ENCODE measurements at regions not wholly inside any gene's neighbourhood (a gene's known extent, or its start where the extent isn't known, plus 50 kb on each side); places are given as distances from the start of the nearest gene placed in this dataset.

DNA sequence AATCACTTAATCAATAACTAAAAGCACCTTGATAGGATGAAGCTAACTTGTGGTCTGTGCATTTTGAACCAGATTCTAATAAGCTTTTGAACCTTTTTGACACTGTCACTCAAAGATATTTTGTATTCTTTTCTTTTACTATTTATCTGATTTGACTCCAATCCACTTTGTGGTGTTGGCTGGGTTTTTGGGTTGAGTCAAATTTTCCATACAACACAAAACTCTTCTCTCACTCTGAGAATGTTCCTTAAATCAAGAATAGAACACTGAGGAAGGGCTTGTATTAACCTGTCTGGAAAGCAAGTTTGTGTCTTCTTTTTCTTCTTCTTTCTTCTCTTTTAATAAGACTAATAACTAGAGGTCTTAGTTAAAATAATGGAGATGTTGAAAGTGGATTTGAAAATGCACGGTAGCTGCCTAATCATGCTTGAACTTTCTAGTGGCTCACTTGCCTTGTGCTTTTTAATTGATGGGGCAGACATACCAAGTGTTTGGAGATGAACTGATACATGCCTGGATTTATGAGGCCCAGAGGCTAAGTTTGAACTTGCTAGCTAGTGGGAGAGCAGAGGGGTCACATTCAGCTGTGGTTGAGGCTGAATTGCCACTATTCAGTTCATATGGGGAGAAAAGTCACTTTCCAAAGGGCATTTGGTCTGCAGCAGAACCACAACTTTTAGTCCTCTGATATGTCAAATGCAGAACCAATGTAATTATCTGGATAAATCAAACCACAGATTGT lies 93.5 kb upstream of the PTHLH start:
- H3K27me3 ChIP-seq = no peaks in the 10 kb centered on the region
- H3K4me3 ChIP-seq (ENCODE audit: low read depth, low read length) = no peak overlapping the region
- no peak for DNase-seq
- TF ChIP-seq, protein P1, sequence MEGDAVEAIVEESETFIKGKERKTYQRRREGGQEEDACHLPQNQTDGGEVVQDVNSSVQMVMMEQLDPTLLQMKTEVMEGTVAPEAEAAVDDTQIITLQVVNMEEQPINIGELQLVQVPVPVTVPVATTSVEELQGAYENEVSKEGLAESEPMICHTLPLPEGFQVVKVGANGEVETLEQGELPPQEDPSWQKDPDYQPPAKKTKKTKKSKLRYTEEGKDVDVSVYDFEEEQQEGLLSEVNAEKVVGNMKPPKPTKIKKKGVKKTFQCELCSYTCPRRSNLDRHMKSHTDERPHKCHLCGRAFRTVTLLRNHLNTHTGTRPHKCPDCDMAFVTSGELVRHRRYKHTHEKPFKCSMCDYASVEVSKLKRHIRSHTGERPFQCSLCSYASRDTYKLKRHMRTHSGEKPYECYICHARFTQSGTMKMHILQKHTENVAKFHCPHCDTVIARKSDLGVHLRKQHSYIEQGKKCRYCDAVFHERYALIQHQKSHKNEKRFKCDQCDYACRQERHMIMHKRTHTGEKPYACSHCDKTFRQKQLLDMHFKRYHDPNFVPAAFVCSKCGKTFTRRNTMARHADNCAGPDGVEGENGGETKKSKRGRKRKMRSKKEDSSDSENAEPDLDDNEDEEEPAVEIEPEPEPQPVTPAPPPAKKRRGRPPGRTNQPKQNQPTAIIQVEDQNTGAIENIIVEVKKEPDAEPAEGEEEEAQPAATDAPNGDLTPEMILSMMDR (IDR thresholded peaks at IDR 0.05; ENCODE audit: low read depth, low read length) = no peak
- no peaks in the 10 kb centered on the region for H3K9me3 ChIP-seq
- no peaks in the 10 kb centered on the region for H3K4me1 ChIP-seq
- no peaks in the 10 kb centered on the region for H3K36me3 ChIP-seq

DNA sequence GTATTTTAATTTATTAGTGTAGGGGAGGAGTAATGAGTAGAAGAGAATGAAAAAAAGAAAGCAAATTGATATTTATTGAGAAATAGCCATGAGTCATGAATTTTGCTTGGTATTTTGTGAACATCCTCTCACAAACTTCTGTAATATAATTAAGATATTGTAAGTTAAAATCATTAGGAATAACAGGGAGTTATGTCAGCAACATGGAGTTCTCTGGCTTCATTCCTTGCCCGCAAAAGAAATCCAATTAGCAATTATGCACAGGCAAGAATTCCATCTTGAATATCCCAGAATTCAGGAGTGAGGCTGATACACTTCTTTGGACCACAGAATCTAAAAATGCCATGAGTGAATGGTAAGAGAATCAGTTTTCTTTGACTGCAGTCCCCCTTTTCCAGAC lies 94.3 kb upstream of the PTHLH start:
- no peaks in the 10 kb centered on the region for H3K36me3 ChIP-seq

DNA sequence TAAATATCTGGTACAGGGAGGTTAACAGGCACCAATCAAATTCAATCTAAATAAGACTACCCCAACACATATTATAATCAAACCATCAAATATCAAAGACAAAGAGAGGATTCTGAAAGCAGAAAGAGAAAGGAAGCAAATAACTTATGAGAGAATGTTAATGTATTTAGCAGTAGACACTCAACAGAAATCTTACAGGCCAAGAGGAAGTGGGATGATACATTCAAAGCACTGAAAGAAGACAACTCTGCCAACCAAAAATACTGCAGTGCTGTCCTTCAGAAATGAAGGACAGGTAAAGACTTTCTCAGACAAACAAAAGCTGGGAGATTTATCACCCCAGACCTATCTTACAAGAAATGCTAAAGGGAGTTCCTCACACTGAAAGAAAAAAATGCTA lies 95.9 kb upstream of the PTHLH start:
- DNase-seq = no peak
- Histone ChIP-seq H3K4me3 (ENCODE audit: low read depth, low read length) (no peak overlapping the region), H3K27me3 (no peaks in the 10 kb centered on the region; the same call in 1 of the 2 replicates), H3K4me1 (no peaks in the 10 kb centered on the region), H3K9me3 (no peaks in the 10 kb centered on the region), H3K36me3 (no peaks in the 10 kb centered on the region)
- TF ChIP-seq, protein P1 (IDR thresholded peaks at IDR 0.05; ENCODE audit: low read depth, low read length) = no peak

More for the DNA sequence above, 94.3 kb upstream of the PTHLH start:
- DNase-seq = no peak
- H3K27me3 ChIP-seq = no peaks in the 10 kb centered on the region; the same call in 1 of the 2 replicates
- TF ChIP-seq, protein P1 (IDR thresholded peaks at IDR 0.05; ENCODE audit: low read depth, low read length) = no peak
- no peaks in the 10 kb centered on the region for H3K4me1 ChIP-seq
- H3K9me3 ChIP-seq = no peaks in the 10 kb centered on the region
- no peak overlapping the region for H3K4me3 ChIP-seq (ENCODE audit: low read depth, low read length)

GRCh38 chr12:28079539-28079938 lies 107.0 kb upstream of the PTHLH start:
- TF ChIP-seq, protein P1 (IDR thresholded peaks at IDR 0.05; ENCODE audit: low read depth, low read length) = no peak
- H3K4me3 ChIP-seq (ENCODE audit: low read depth, low read length) = no peak overlapping the region
- H3K9me3 ChIP-seq = no peaks in the 10 kb centered on the region
- H3K4me1 ChIP-seq = no peaks in the 10 kb centered on the region
- no peak for DNase-seq
- H3K36me3 ChIP-seq = no peaks in the 10 kb centered on the region
- no peaks in the 10 kb centered on the region; the same call in 1 of the 2 replicates for H3K27me3 ChIP-seq

DNA sequence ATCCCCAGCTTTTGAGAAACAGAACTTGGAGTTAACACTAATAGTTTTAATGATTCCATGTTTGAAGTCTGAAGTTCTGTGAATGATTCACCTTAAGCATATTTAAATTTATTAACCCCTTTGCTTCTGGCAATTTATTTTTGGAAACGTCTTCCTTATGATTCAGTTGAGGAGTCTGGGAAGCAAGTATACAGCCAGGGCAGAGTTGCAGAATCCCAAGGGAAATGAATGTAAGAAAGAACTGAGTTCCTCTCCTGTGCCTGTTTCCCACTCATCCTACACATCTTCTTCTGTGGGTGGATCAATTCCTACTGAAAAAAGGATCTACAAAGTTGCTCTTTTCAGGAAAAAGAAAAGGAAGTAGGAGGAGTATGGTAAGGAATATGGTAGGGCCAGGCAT lies 108.2 kb upstream of the CCDC91 start:
- DNase-seq = no peak
- H3K9me3 ChIP-seq = no peaks in the 10 kb centered on the region
- peaks cover 4% of the 10 kb centered on the region; the same call in 1 of the 2 replicates for H3K27me3 ChIP-seq
- no peaks in the 10 kb centered on the region for H3K4me1 ChIP-seq
- TF ChIP-seq, protein P1 (IDR thresholded peaks at IDR 0.05; ENCODE audit: low read depth, low read length) = no peak
- no peak overlapping the region for H3K4me3 ChIP-seq (ENCODE audit: low read depth, low read length)
- no peaks in the 10 kb centered on the region for H3K36me3 ChIP-seq

Measured in BE2C (cell line).